Mammary epithelial cell (primary cell): ENCODE measurements at regions not wholly inside any gene's neighbourhood (a gene's known extent, or its start where the extent isn't known, plus 50 kb on each side); places are given as distances from the start of the nearest gene placed in this dataset.

Experiments
- CTCF ChIP-seq, 2 donors: IDR thresholded peaks in 1 of 2; conservative IDR thresholded peaks in 1 of 2; 2 replicates each; pipeline ENCODE4 v1.5.1; 2011 to 2012; ENCODE audit warnings: inconsistent platforms in 2 of 2, low read length in 2 of 2, mild to moderate bottlenecking in 2 of 2, control low read depth in 1 of 2, low read depth in 1 of 2; ENCODE audit not compliant: insufficient read depth in 1 of 2; ENCODE audit errors: extremely low read depth in 1 of 2
- EZH2 ChIP-seq: IDR thresholded peaks from 2 replicates; pipeline ENCODE4 v1.6.1; 2012; ENCODE audit warnings: low read length, inconsistent platforms, borderline replicate concordance

DNA sequence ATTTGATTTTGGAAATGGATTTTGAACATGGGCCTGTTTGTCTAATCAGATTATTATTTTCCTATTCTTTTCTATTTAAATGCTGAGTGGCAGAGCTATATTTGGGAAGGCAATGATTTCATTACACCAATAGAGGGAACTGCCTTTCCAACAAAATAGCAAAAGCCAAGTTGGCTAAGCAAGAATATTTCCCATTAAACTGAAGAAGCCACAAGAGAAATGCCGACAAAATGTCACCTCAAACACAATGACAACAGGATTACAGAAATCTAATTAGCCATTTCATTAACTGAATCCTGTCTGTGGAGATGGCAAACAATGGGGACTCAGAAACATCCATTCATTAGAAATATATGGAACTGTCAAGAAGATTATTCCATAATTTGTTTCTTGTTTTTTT is 1593.1 kb upstream of the RAG2 start:
- no peak for TF ChIP-seq CTCF (conservative IDR thresholded peaks at IDR 0.05 in 1 of 2, IDR thresholded peaks at IDR 0.05 in 1 of 2; ENCODE audit: extremely low read depth in 1 of 2, insufficient read depth in 1 of 2, low read depth in 1 of 2, low read length in 2 of 2)
- no peak for TF ChIP-seq EZH2
